ENCODE measurements at regions not wholly inside any gene's neighbourhood (a gene's known extent, or its start where the extent isn't known, plus 50 kb on each side); places are given as distances from the start of the nearest gene placed in this dataset.

GRCh38 chrX:9383655-9384054 lies 81.2 kb upstream of the TBL1X start:
- TF ChIP-seq RAD21 (conservative IDR thresholded peaks at IDR 0.05) (no peak), TAF1 (IDR thresholded peaks at IDR 0.05; ENCODE audit: low read depth) (no peak), POLR2AphosphoS5 (IDR thresholded peaks at IDR 0.05) (no peak), REST (IDR thresholded peaks at IDR 0.05; ENCODE audit: borderline replicate concordance) (no peak), SMC3 (conservative IDR thresholded peaks at IDR 0.05; ENCODE audit: poor library complexity) (no peak), MXI1 (conservative IDR thresholded peaks at IDR 0.05; ENCODE audit: poor library complexity, severe bottlenecking) (no peak), EP300 (conservative IDR thresholded peaks at IDR 0.05; ENCODE audit: poor library complexity, severe bottlenecking) (no peak), EZH2 (IDR thresholded peaks at IDR 0.05; ENCODE audit: borderline replicate concordance, insufficient read depth, low read length, poor library complexity, severe bottlenecking) (no peak)
- TF ChIP-seq, protein P1, sequence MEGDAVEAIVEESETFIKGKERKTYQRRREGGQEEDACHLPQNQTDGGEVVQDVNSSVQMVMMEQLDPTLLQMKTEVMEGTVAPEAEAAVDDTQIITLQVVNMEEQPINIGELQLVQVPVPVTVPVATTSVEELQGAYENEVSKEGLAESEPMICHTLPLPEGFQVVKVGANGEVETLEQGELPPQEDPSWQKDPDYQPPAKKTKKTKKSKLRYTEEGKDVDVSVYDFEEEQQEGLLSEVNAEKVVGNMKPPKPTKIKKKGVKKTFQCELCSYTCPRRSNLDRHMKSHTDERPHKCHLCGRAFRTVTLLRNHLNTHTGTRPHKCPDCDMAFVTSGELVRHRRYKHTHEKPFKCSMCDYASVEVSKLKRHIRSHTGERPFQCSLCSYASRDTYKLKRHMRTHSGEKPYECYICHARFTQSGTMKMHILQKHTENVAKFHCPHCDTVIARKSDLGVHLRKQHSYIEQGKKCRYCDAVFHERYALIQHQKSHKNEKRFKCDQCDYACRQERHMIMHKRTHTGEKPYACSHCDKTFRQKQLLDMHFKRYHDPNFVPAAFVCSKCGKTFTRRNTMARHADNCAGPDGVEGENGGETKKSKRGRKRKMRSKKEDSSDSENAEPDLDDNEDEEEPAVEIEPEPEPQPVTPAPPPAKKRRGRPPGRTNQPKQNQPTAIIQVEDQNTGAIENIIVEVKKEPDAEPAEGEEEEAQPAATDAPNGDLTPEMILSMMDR (IDR thresholded peaks at IDR 0.05; ENCODE audit: poor library complexity, severe bottlenecking) = no peak
- Histone ChIP-seq H3K36me3 (ENCODE audit: insufficient read depth, low read length) (no peaks in the 10 kb centered on the region), H3K9me3 (ENCODE audit: low read length) (no peaks in the 10 kb centered on the region), H3K79me2 (replicated peaks; ENCODE audit: insufficient read depth, low read length) (no peaks in the 10 kb centered on the region), H3K9ac (ENCODE audit: low read length) (no peak overlapping the region), H3K4me2 (ENCODE audit: low read length) (no peak overlapping the region), H2AFZ (ENCODE audit: low read depth, low read length) (no peak overlapping the region), H4K20me1 (ENCODE audit: insufficient read depth) (no peaks in the 10 kb centered on the region), H3K4me3 (ENCODE audit: low read length) (no peak overlapping the region), H3K9me2 (ENCODE audit: insufficient read depth, low read length) (no peaks in the 10 kb centered on the region), H3K27ac (ENCODE audit: low read length) (no peak overlapping the region), H3K27me3 (ENCODE audit: insufficient read depth, low read depth, low read length) (no peaks in the 10 kb centered on the region), H3F3A (ENCODE audit: insufficient read depth, low read length, poor library complexity, severe bottlenecking) (no peaks in the 10 kb centered on the region)

GRCh38 chrX:9388450-9388849 lies 76.4 kb upstream of the TBL1X start:
- Histone ChIP-seq H3K27ac (ENCODE audit: low read length) (no peak overlapping the region), H3F3A (ENCODE audit: insufficient read depth, low read length, poor library complexity, severe bottlenecking) (no peaks in the 10 kb centered on the region), H3K4me3 (ENCODE audit: low read length) (no peak overlapping the region), H3K27me3 (ENCODE audit: insufficient read depth, low read depth, low read length) (no peaks in the 10 kb centered on the region), H3K9ac (ENCODE audit: low read length) (no peak overlapping the region), H3K36me3 (ENCODE audit: insufficient read depth, low read length) (no peaks in the 10 kb centered on the region), H3K9me2 (ENCODE audit: insufficient read depth, low read length) (no peaks in the 10 kb centered on the region), H3K4me2 (ENCODE audit: low read length) (no peak overlapping the region), H4K20me1 (ENCODE audit: insufficient read depth) (no peaks in the 10 kb centered on the region), H3K79me2 (replicated peaks; ENCODE audit: insufficient read depth, low read length) (no peaks in the 10 kb centered on the region), H2AFZ (ENCODE audit: low read depth, low read length) (no peak overlapping the region), H3K9me3 (ENCODE audit: low read length) (no peaks in the 10 kb centered on the region)
- TF ChIP-seq RAD21 (conservative IDR thresholded peaks at IDR 0.05) = no peak
- no peak for TF ChIP-seq REST (IDR thresholded peaks at IDR 0.05; ENCODE audit: borderline replicate concordance)
- TF ChIP-seq SMC3 (conservative IDR thresholded peaks at IDR 0.05; ENCODE audit: poor library complexity) = no peak
